DMS114 treated with DMSO at 0.1 percent for 48 hours (cell line): ENCODE measurements at regions not wholly inside any gene's neighbourhood (a gene's known extent, or its start where the extent isn't known, plus 50 kb on each side); places are given as distances from the start of the nearest gene placed in this dataset.

Experiments used
- DNase-seq: peaks from one replicate; lab custom pipeline; 2025; ENCODE audit not compliant: unreplicated experiment; lab: John Stamatoyannopoulos, UW

DNA sequence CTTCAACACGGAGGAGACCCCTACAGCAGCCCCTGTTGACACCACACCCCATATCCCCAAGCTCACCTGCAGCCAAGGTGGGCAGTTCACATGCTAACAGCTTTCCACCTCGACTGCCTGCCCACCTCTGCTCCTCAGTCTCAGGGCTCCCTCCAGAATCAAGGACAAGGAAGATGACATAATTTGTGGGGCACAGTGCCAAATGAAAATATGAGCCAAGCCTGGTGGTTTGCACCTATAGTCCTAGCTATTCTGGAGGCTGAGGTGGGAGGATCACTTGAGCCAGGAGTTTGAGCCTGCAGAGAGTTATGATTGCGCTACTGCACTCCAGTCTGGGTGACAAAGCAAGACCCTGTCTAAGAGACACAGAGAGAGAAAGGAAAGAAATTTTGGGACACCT, 516.3 kb downstream of the BCOR start:
- no peak for DNase-seq

DNA sequence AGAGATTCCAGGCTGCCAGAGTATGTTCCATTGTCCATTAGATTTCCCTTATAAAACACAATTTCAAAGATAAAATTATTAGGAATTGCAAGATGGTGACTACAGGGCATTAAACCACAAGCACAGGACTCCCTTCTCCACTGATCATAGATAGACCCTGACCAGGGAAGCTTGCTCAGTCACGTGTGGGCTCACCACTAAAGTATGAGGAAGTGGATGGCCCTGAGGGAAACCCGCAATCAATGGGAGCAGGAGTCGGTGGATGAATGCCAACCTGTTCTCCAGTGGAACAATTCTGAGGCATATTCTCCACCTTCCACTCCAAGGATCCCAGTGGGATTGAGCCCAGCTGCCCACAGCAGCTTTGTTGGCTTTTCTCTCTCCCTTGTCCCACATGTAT, 515.7 kb downstream of the BCOR start:
- no peak for DNase-seq

DNA sequence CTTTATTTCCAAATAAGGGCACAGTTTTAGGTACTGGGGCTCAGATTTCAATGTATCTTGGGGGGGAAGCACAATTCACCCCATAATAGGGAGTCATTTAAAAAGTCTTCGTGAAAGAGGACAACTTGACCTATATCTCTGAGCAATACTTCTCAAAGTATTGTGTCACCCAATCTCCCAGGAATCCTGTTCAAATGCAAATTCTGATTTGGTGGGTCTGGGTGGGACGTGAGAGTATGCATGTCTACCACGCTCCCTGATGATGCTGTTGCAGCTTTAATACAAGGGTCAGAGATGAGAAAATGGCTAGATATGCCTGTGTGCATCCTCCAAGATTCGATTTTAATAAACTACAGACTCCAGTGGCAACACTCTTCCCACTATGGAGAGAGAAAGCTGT, 514.8 kb downstream of the BCOR start:
- DNase-seq = no peak

DNA sequence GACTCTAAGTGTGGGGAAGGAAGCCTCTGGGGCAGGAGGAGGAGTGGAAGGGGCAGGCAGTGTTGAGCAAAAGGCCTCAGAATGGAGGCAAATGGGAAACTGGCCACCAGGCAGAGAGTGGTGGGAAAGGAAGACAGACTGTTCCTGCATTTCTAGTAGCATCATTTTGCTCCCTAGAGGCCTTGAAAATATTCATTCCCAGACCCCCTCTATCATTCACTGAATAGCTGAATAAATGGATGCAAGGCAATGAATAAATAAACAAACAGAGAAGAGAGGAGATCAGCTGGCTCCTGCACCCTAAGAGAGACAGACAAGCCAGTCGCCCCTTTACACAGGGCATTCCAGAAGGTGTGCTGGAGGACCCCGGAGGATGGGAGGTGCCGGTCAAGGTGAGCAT, 511.9 kb downstream of the BCOR start:
- DNase-seq = no peak

DNA sequence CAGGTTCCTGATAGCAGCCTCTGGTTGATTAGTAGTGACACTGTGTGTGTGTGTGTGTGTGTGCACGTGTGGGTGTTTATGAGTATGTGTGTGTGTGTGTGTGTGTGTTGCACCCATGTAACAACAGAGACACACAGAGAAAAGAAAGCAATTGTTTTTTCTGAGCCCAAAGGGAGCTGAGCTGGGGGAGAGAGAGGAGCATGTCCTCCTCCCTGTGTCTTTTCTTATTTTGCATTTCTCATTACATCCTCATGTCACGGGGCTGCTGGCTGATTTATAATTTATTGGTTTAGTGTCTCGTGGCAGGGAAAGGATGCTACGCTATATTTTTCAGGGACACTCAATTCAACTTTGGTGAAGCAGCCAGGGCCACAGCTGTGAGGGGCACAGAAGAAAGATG, 511.4 kb downstream of the BCOR start:
- no peak for DNase-seq

DNA sequence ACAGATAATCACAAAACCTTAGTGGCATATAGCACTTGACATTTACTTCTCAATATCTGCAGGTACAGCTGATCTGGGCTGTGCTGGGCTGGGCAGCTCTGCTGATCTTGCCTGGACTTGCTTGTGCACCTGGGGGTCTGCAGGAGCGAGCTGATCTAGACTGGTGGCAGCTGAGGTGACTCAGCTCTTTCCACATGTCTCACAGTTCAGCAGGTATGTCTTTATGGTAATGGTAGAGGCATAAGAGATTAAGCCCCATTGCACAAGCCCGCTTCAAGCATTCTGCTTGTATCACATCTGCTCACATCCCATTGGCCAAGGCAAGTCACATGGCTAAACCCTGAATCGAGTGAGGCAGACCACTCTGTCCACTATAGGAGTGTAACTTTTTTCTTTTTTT, 506.7 kb downstream of the BCOR start:
- DNase-seq = no peak

DNA sequence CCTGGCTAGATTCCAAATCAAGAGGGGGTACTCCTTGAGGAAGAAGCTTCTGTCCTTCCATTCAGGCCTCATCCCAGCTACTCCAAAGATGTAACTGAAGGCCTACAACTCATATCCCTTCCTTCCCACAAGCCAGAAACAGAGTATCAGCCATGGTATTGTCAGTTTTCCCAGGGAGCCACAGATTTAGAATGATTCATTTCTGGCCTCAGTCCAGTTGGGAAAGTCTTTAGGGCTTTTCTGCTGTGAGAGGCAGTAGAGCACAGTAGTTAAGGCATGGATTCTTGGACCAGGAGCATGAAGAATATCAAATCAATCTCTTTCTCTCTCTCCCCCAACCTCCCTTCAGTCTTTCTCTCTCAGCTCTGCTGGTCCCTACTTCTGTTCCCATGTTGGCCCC, 505.0 kb downstream of the BCOR start:
- no peak for DNase-seq

DNA sequence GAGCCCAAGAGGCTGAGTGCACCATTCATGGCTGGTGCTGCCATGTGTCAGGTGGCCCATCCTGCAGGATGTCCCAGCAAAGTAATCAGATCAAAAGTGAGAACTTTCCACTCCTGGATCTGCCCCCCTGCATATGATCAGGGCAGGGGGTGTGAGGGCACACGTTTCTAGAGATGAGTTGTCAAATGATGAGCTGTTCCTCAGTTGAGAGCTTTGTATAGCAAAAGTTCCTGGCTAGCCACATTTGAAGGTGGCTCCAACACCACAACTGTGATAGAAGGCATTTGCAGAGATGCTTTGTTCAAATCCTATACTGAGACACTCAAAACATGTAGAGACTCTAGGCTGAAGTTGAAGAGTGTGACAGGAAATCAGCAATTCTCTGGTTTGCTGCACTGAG, 501.8 kb downstream of the BCOR start:
- DNase-seq = no peak

DNA sequence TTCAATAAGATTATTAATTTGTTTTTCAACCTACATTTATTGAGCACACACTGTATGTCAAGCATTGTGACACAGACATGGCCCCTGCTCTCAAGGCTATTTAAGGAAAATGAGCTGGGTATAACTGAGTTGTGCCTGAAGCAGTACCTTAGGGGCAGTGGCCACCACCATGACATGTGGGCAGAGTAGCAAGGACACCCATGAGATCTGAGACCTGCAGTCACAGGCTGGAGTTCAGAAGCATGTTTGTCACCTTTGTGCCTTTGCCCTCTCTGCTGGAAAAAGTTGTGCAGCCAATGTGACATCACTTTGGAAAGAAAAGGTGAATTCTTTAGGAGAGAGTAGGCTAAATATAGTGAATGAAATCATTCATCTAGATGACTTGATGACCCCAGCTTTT, 501.3 kb downstream of the BCOR start:
- DNase-seq = no peak

DNA sequence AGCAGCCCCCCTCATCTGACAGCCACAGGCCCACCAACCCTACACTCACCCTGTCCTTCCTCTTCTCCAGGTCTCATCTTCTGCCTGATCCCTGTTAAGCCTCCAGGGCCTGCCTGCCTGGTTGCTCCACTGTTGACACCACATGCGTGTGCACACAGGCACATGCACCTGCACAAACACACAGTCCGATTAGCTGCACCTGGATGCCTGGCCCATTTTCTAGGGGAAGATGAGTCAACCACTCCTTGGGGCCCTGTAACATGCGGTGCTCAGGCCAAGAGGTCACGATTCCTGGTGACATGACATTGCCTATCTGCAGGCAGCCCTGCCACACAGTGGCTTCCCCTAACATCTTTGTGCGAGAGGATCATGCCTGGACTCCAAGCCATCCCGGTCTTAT, 498.4 kb downstream of the BCOR start:
- no peak for DNase-seq

DNA sequence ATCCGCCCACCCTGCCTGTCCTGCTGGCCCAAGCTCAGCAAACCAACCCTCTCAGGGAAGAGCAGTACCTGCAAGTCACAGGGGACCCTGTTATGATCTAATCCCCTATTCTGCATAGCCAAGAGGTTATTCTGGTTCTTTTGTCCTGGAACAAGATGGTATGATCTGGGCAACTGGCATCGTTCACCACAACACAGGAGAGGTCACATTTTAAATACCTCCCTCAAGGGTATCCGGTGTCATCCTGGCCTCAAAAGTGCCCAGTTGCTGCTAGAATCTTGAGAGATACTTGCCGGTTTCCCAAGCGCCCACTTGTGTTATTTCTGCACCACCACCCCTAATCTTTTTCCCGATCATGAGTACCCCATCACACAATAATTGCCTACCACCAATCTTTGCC, 497.5 kb downstream of the BCOR start:
- no peak for DNase-seq

DNA sequence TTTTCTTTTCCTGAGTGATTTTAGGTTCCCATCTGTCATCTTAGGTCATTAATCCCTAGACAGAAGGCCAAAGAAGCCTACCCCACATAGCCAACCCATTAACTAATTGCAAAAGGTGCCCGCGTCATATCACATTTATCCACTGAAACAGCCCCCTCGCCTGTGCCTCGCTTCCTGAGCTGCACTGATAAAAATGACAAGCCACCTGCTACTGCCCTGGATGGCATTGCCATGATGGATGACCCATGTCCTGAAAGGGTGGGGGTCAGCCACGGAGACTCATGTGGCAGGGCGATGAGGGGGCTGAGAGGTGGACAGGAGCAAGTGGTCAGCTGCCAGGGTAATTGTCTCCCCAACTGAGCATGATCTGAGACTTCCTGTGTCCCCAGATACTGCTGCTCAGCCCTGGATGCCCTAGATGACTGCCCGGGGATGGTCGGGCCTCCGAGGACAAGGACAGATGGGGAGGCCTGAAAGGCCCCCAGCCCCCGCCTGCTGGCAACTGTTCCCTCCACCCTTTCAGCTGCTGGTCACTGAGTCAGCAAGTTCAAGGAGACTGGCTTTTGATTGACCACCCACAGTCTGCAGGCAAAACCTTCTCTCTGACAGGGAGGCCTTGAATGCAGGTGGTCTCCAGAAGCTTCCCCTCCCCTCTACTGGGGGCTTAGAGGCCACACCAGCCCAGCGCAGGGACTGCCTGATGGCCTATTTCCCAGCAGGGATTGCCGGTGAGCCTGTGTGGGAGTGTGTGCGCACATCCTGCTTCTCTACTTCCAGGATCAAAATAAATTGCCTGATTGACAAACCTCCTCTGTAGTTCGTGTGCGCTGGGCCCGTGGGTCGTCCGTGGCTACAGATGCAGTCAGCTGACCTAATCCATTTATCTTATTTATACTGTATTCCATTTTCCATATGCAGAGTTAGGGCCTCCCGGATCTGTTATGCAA, 496.3 kb downstream of the BCOR start:
- no peak for DNase-seq

DNA sequence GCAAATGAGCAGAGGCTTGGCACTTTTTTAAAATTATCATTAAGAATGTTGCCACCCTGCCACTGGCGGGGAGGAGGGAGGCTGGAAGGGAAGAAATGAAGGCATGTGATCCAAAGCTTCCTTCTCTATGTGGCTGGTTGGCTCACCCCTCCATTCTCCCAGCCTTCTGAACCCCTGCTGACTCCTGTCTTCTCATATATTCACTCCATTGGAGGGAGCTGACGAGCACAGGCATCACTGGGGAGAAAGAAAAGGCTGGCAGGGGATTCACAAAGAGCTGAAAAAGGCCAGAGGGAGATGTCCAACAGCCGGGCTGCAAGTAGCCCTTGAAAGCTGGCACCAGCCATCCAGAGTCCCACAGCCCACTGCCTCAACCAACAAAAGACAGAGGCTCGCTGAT, 495.6 kb downstream of the BCOR start:
- DNase-seq = no peak

DNA sequence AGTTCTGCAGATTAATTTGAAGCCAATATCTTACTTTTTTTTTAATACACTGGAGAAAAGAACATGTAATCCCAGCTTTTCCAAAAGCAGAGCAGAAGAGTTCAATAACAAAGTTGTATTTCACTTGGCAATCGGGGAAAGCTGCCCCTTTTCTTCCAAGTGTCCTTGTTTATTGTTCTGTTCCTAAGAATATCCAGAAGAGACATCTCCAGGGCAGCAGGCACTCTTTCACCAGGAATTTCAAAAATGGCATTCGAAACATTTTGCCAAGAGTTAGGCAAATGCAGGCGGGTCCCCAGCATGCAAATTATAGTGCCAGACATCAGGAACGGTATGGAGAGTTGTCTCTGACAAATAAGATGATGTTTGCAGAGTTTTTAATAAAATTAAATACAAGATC, 494.5 kb downstream of the BCOR start:
- DNase-seq = no peak

DNA sequence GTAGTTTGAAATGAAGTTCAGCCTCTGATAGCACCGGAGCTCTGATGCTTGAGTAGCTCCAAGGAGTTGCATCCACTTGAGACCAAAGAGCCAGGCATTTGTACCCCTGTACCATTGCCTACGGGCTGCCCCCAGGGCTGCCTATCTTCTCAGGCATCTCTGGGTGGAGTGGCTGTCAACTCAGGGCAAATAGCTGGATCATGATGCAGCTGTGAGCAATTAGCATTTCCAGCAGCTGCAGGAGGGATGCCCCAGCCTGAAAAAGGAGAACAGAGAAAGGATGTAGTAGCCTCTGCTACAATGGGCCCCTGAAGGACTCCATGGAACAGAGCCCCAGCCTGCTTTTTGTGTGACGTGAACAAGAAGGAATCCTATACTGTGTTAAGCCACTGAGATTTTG, 492.6 kb downstream of the BCOR start:
- DNase-seq = no peak

DNA sequence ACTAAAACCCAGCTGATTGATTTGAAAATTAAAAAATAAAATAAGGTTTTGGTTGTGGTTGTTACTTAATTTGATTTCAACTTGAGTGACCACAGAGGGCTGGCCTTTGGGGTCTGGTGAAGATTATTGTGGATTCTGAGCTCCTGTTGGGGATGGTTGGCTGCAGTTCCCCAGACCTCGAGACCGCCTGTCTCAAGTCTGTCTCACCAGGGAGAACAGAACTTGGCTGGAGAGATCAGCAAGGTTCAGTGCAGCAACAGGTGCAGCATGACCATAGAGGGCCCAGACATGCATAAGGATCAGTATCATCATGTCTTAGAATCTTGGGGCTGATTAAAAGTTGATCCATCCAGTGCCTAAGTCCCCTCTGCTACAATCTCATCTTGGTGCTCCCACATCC, 491.9 kb downstream of the BCOR start:
- no peak for DNase-seq

DNA sequence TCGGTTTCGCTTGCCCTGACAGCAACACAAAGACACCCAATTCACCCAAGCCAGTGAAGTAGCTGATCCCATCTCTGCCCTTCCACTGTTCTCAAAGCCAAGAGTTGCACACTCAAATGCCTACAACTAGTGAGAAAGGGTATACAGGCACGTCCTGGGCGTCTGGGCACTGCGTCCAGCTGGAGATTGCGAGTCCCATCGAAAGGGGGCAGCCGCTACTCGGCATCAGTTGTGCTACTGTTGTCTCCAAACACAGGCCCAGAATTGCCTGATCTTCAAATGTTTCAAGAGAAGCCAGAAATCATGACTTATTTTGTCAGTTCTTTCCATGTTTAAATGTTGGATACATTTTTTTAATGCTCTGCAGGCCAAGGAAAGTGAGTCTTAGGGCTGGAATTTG, 487.8 kb downstream of the BCOR start:
- no peak for DNase-seq

DNA sequence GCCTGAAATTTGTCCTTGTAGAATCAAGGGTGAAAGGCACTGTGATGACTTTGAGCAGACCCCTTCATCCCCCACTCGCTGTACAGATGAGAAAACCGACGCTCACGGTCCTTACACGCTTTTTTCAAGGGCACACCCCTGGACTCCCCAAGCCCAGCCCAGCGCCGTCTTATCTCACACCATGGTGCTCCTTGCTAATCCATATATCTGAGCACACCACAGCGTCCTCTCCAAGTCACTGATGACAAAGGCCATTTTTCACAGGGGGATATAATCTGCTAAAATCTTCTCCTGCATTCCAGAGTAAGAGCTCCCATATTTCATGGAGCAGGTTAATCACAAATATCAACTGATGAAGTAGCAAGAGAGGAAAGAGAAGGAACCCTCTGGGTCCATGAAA, 486.3 kb downstream of the BCOR start:
- DNase-seq = no peak

DNA sequence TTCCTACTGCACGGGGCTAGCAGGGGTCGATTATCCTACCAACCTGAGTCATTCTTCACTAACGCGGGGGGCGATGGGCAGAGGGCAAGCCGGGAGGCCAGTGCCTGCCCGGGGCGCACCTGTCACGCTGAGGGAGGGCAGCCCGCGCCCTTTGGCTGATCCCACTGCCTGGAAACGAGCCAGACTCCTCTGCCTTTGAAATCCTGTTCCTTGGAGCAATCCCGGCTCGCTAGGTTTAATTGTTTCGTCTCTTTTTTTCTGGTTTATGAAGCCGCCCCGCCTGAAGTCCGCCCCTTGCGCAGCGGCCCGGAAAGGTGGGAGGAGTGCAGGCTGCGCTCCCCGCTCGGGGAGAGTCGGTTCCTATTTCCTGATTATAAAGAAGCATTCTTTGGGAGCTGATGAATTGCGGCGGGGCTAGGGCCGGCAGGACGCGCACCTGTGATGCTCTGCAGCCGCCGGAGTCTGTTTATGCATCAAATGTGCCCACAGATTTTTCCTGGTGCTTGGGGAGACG, 484.2 kb downstream of the BCOR start:
- no peak for DNase-seq

DNA sequence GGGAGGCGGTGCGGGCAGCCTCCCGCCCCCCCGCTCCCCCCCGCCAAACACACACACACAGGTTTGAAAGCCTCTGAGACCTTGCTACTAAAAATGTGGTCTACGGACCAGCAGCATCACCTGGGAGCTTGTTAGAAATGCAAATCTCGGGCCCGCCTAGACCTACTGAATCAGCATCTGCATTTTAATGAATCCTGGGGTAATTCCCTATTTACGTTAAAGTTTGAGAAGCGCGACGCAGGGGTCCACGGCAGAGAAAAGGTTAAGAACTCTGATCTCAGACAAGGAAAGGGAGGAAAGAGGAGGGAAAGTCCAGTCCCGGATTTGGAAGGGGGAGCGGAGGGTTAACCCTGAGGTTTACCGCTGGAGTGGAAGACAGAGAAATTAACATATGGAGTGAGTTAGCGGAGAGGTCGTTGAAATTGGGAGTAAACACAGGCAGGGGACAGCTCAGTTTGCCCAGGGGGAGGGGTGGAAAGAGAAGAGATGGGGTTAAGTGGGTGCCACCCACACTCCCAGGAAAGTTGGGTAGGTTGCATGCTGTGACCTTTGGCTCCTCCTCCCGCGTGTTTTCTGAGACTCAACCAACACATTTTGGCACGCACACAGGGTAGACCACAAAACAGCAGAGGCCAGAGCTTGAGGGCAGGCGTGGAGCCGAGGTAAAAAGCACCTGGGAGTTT, 483.6 kb downstream of the BCOR start:
- no peak for DNase-seq

DNA sequence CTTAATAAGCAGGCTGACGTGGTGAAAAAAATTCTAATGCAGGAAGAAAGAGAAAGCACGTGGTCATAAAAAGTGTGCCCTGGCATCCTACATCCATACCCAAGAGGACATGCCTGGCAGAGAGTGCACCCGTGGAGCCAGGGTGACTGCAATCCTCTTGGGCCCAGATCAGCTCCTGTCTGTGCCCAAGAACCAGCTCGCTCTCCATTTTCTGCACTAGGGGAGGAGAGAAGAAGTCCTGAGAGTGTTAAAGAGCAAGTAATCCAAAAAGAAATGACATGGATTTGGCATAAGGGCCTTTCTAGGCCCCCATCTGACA, 483.1 kb downstream of the BCOR start:
- no peak for DNase-seq

DNA sequence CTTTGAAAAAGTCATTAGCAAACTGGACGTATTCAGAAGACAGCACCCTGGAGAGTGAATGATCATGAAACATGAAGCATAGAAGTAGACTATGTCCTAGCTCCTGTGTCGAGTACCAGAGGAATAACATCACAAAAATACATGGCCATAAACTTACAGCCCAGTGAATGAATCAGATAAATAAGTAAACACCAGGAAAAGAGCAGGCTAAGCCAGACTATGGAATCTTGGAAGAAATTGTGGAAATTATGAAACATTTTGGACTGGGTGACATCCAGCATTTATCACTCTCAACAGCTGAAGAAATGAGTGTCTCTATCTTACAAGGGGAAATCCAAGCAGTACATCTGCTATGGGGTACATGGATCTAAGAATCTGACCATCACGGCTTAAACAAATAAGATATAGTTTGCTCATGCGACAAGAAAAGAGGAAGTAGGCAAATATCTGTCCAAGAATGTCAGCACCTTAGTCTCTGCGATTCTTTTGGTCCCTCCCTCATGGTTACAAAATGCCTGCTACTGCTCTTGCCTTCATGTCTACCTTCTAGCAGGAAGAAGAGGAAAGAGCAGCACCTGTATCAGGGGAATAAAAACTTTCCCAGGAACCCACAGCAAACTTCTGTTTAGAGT, 481.5 kb downstream of the BCOR start:
- DNase-seq = no peak
